ENCODE measurements at regions not wholly inside any gene's neighbourhood (a gene's known extent, or its start where the extent isn't known, plus 50 kb on each side); places are given as distances from the start of the nearest gene placed in this dataset.

GRCh38 chr15:26472661-26473060 lies 300.2 kb downstream of the GABRB3 start:
- no peaks in the 10 kb centered on the region for H3F3A ChIP-seq (ENCODE audit: insufficient read depth, low read length, poor library complexity, severe bottlenecking)
- H3K36me3 ChIP-seq (ENCODE audit: insufficient read depth, low read length): no peaks in the 10 kb centered on the region
- H3K4me3 ChIP-seq (ENCODE audit: low read length): no peak overlapping the region
- no peaks in the 10 kb centered on the region for H3K27me3 ChIP-seq (ENCODE audit: insufficient read depth, low read depth, low read length)
- no peaks in the 10 kb centered on the region for H3K9me3 ChIP-seq (ENCODE audit: low read length)
- H3K79me2 ChIP-seq (replicated peaks; ENCODE audit: insufficient read depth, low read length): no peaks in the 10 kb centered on the region
- H2AFZ ChIP-seq (ENCODE audit: low read depth, low read length): no peak overlapping the region
- no peak overlapping the region for H3K27ac ChIP-seq (ENCODE audit: low read length)
- no peak overlapping the region for H3K9ac ChIP-seq (ENCODE audit: low read length)
- TF ChIP-seq EP300 (conservative IDR thresholded peaks at IDR 0.05; ENCODE audit: poor library complexity, severe bottlenecking) (no peak), POLR2AphosphoS5 (IDR thresholded peaks at IDR 0.05) (no peak)
- H3K4me2 ChIP-seq (ENCODE audit: low read length): no peak overlapping the region
- H4K20me1 ChIP-seq (ENCODE audit: insufficient read depth): no peaks in the 10 kb centered on the region
- no peaks in the 10 kb centered on the region for H3K9me2 ChIP-seq (ENCODE audit: insufficient read depth, low read length)

- Histone ChIP-seq H3K9me2 (ENCODE audit: insufficient read depth, low read length) (no peaks in the 10 kb centered on the region), H3K27ac (ENCODE audit: low read length) (no peak overlapping the region), H3K79me2 (replicated peaks; ENCODE audit: insufficient read depth, low read length) (no peaks in the 10 kb centered on the region), H3K4me2 (ENCODE audit: low read length) (no peak overlapping the region), H3F3A (ENCODE audit: insufficient read depth, low read length, poor library complexity, severe bottlenecking) (no peaks in the 10 kb centered on the region), H3K9me3 (ENCODE audit: low read length) (no peaks in the 10 kb centered on the region), H3K4me3 (ENCODE audit: low read length) (no peak overlapping the region), H2AFZ (ENCODE audit: low read depth, low read length) (no peak overlapping the region), H3K27me3 (ENCODE audit: insufficient read depth, low read depth, low read length) (no peaks in the 10 kb centered on the region), H3K36me3 (ENCODE audit: insufficient read depth, low read length) (no peaks in the 10 kb centered on the region), H4K20me1 (ENCODE audit: insufficient read depth) (no peaks in the 10 kb centered on the region), H3K9ac (ENCODE audit: low read length) (no peak overlapping the region)
- no peak for TF ChIP-seq POLR2AphosphoS5 (IDR thresholded peaks at IDR 0.05)
- no peak for TF ChIP-seq SMC3 (conservative IDR thresholded peaks at IDR 0.05; ENCODE audit: poor library complexity)
- no peak for TF ChIP-seq TAF1 (IDR thresholded peaks at IDR 0.05; ENCODE audit: low read depth)
- TF ChIP-seq REST (IDR thresholded peaks at IDR 0.05; ENCODE audit: borderline replicate concordance): no peak
- no peak for TF ChIP-seq CTCF (IDR thresholded peaks at IDR 0.05; ENCODE audit: poor library complexity, severe bottlenecking)
- TF ChIP-seq RAD21 (conservative IDR thresholded peaks at IDR 0.05): no peak
- TF ChIP-seq MXI1 (conservative IDR thresholded peaks at IDR 0.05; ENCODE audit: poor library complexity, severe bottlenecking): no peak
- no peak for TF ChIP-seq EP300 (conservative IDR thresholded peaks at IDR 0.05; ENCODE audit: poor library complexity, severe bottlenecking)
Observed at GRCh38 chr15:26461847-26462608, 310.8 kb downstream of the GABRB3 start.

GRCh38 chr15:26460165-26460564 lies 312.7 kb downstream of the GABRB3 start:
- Histone ChIP-seq H3K36me3 (ENCODE audit: insufficient read depth, low read length) (no peaks in the 10 kb centered on the region), H3K79me2 (replicated peaks; ENCODE audit: insufficient read depth, low read length) (no peaks in the 10 kb centered on the region)
- TF ChIP-seq POLR2AphosphoS5 (IDR thresholded peaks at IDR 0.05): no peak
- no peak for TF ChIP-seq CTCF (IDR thresholded peaks at IDR 0.05; ENCODE audit: poor library complexity, severe bottlenecking)
- TF ChIP-seq EP300 (conservative IDR thresholded peaks at IDR 0.05; ENCODE audit: poor library complexity, severe bottlenecking): no peak
- TF ChIP-seq SMC3 (conservative IDR thresholded peaks at IDR 0.05; ENCODE audit: poor library complexity): no peak
- no peak for TF ChIP-seq REST (IDR thresholded peaks at IDR 0.05; ENCODE audit: borderline replicate concordance)
- no peak for TF ChIP-seq MXI1 (conservative IDR thresholded peaks at IDR 0.05; ENCODE audit: poor library complexity, severe bottlenecking)

More at GRCh38 chr15:26460165-26460564, 312.7 kb downstream of the GABRB3 start:
- H3K9me2 ChIP-seq (ENCODE audit: insufficient read depth, low read length): no peaks in the 10 kb centered on the region
- no peaks in the 10 kb centered on the region for H4K20me1 ChIP-seq (ENCODE audit: insufficient read depth)
- H2AFZ ChIP-seq (ENCODE audit: low read depth, low read length): no peak overlapping the region
- H3K9me3 ChIP-seq (ENCODE audit: low read length): no peaks in the 10 kb centered on the region
- no peak overlapping the region for H3K27ac ChIP-seq (ENCODE audit: low read length)
- no peak overlapping the region for H3K4me3 ChIP-seq (ENCODE audit: low read length)
- H3K9ac ChIP-seq (ENCODE audit: low read length): no peak overlapping the region
- H3K27me3 ChIP-seq (ENCODE audit: insufficient read depth, low read depth, low read length): no peaks in the 10 kb centered on the region
- no peak overlapping the region for H3K4me2 ChIP-seq (ENCODE audit: low read length)
- no peaks in the 10 kb centered on the region for H3F3A ChIP-seq (ENCODE audit: insufficient read depth, low read length, poor library complexity, severe bottlenecking)

All from neural cell (in vitro differentiated cells).